ENCODE measurements at regions not wholly inside any gene's neighbourhood (a gene's known extent, or its start where the extent isn't known, plus 50 kb on each side); places are given as distances from the start of the nearest gene placed in this dataset.
"Not testable (repeated sequence)": the region's sequence is repeated elsewhere in the genome, so short reads cannot be mapped to it uniquely, and the experiment has no call there.

DNA sequence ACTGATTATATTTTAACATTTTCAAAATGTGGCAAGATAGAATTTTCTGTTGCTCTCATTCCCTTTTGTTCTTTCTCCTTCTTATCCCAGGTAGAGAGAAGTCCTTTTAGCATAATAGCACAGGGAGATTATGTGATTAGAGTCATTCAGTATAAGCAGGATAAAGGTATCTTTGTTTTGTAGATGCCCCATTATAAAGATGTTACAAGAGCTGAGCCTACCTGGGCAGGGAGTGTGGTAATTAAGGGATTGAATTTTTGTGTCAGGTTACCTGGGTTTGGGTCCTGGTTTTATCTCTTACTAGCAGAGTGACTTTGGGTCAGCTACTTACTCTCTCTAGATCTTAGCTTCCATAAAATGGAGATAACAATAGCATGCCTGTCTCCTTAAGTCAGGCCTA is 536.5 kb downstream of the TMEM135 start:
- DNase-seq (ENCODE audit: low spot score), result no peak
- no peak overlapping the region for H3K4me2 ChIP-seq
- H3K9ac ChIP-seq, result no peak overlapping the region
- H3K4me1 ChIP-seq, result no peaks in the 10 kb centered on the region
- Mint-ChIP-seq H3K9me3 (no peaks in the 10 kb centered on the region), H3K36me3 (no peaks in the 10 kb centered on the region), H3K27me3 (ENCODE audit: insufficient read depth, low read depth) (no peaks in the 10 kb centered on the region), H3K4me3 (no peak overlapping the region), H3K4me1 (peaks cover 12% of the 10 kb centered on the region), H3K27ac (no peak overlapping the region)
- no peak overlapping the region for H3K27ac ChIP-seq
- H3K36me3 ChIP-seq, result no peaks in the 10 kb centered on the region
- no peaks in the 10 kb centered on the region for H4K20me1 ChIP-seq (ENCODE audit: low read depth)
- no peak overlapping the region for H2AFZ ChIP-seq (replicated peaks)
- TF ChIP-seq EZH2 (IDR thresholded peaks at IDR 0.05) (no peak), EZH2phosphoT487 (IDR thresholded peaks at IDR 0.05) (no peak)
- TF ChIP-seq, protein P1, sequence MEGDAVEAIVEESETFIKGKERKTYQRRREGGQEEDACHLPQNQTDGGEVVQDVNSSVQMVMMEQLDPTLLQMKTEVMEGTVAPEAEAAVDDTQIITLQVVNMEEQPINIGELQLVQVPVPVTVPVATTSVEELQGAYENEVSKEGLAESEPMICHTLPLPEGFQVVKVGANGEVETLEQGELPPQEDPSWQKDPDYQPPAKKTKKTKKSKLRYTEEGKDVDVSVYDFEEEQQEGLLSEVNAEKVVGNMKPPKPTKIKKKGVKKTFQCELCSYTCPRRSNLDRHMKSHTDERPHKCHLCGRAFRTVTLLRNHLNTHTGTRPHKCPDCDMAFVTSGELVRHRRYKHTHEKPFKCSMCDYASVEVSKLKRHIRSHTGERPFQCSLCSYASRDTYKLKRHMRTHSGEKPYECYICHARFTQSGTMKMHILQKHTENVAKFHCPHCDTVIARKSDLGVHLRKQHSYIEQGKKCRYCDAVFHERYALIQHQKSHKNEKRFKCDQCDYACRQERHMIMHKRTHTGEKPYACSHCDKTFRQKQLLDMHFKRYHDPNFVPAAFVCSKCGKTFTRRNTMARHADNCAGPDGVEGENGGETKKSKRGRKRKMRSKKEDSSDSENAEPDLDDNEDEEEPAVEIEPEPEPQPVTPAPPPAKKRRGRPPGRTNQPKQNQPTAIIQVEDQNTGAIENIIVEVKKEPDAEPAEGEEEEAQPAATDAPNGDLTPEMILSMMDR (IDR thresholded peaks at IDR 0.05), result no peak
- H3K27me3 ChIP-seq, result no peaks in the 10 kb centered on the region
- no peaks in the 10 kb centered on the region for H3K9me3 ChIP-seq (ENCODE audit: low read depth)
- H3K79me2 ChIP-seq (ENCODE audit: low read depth), result no peaks in the 10 kb centered on the region
- H3K4me3 ChIP-seq, result no peak overlapping the region
- H3F3A ChIP-seq (ENCODE audit: low read depth), result no peaks in the 10 kb centered on the region

DNA sequence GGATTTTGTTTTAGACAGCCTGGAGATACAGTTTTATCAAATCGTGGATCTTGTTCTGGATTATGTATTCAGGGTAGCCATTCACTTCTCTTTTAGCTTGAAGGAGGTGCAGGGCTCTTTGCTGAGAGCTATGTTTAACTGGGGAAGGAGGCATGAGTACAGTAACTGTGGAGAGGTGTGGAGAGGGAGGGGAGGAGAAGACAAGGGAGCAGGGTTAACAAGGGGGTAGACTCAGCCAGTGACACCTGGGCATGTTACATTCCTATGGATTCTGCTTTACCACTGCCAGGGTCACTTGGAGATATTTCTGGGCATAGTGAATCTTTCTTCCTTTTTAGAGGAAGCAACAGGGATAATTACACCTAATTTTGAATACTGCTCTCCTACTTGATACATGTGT is 536.0 kb downstream of the TMEM135 start:
- no peaks in the 10 kb centered on the region for H3K36me3 ChIP-seq
- no peaks in the 10 kb centered on the region for H3K27me3 Mint-ChIP-seq (ENCODE audit: insufficient read depth, low read depth)
- H3F3A ChIP-seq (ENCODE audit: low read depth), result no peaks in the 10 kb centered on the region
- H3K9me3 Mint-ChIP-seq, result no peaks in the 10 kb centered on the region
- no peak overlapping the region for H2AFZ ChIP-seq (replicated peaks)
- H3K9ac ChIP-seq, result no peak overlapping the region
- H3K36me3 Mint-ChIP-seq, result no peaks in the 10 kb centered on the region
- H3K79me2 ChIP-seq (ENCODE audit: low read depth), result no peaks in the 10 kb centered on the region
- no peak overlapping the region for H3K4me2 ChIP-seq
- no peaks in the 10 kb centered on the region for H4K20me1 ChIP-seq (ENCODE audit: low read depth)
- DNase-seq (ENCODE audit: low spot score), result no peak
- H3K27me3 ChIP-seq, result no peaks in the 10 kb centered on the region
- H3K9me3 ChIP-seq (ENCODE audit: low read depth), result no peaks in the 10 kb centered on the region
- H3K27ac ChIP-seq, result no peak overlapping the region
- no peak overlapping the region for H3K4me3 ChIP-seq
- no peak overlapping the region for H3K4me3 Mint-ChIP-seq
- H3K4me1 Mint-ChIP-seq, result peaks cover 7% of the 10 kb centered on the region
- H3K4me1 ChIP-seq, result no peaks in the 10 kb centered on the region
- TF ChIP-seq EZH2phosphoT487 (IDR thresholded peaks at IDR 0.05), result no peak
- H3K27ac Mint-ChIP-seq, result no peak overlapping the region

DNA sequence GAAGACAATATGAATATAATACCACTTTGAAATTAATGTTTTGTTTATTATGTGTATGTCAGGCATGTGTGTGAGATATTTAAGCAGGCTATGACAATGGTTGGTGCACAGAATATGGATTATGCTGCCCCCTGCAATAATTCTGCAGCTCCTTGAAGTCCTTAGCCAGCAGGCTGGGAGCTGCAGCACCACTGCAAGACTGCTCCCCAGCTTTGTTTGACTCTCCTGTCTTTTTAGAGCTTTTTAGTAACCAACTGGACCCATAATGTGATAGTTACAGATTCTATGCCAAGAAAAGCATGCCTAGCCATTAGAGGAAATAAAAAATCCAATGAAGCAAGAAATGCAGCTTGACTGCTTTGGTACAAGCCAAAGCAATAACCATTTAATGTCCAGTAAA is 535.1 kb downstream of the TMEM135 start:
- H3K36me3 Mint-ChIP-seq, result no peaks in the 10 kb centered on the region

DNA sequence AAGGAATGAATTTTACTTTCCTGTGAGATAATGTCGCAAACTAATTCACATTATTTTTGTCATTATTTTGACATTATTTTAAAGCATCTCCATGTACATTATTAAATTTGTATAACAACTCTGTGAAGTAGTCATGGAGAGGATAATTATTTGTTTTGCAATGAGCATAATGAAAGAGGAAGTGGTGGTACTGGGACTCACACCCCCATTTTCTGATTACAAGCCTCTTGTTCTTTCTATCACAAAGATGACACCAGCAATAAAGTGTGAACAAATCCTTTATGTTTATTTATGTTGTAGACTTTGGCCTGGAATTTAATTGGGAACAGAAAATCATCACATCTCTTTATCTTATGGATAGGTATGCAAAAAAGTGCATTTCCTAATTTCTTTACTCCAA is 522.6 kb downstream of the TMEM135 start:
- H3K9me3 Mint-ChIP-seq, result peaks cover 3% of the 10 kb centered on the region
- Histone ChIP-seq H3F3A (ENCODE audit: low read depth) (no peaks in the 10 kb centered on the region), H3K27me3 (no peaks in the 10 kb centered on the region), H3K79me2 (ENCODE audit: low read depth) (no peaks in the 10 kb centered on the region), H2AFZ (replicated peaks) (no peak overlapping the region), H3K36me3 (no peaks in the 10 kb centered on the region), H3K9me3 (ENCODE audit: low read depth) (no peaks in the 10 kb centered on the region), H4K20me1 (ENCODE audit: low read depth) (no peaks in the 10 kb centered on the region), H3K4me1 (no peaks in the 10 kb centered on the region), H3K4me3 (no peak overlapping the region), H3K4me2 (no peak overlapping the region), H3K9ac (no peak overlapping the region), H3K27ac (no peak overlapping the region)
- H3K4me3 Mint-ChIP-seq, result no peak overlapping the region
- no peaks in the 10 kb centered on the region for H3K27me3 Mint-ChIP-seq (ENCODE audit: insufficient read depth, low read depth)
- H3K36me3 Mint-ChIP-seq, result no peaks in the 10 kb centered on the region
- TF ChIP-seq EZH2phosphoT487 (IDR thresholded peaks at IDR 0.05) (no peak), EZH2 (IDR thresholded peaks at IDR 0.05) (no peak)
- TF ChIP-seq, protein P1 (IDR thresholded peaks at IDR 0.05), result no peak
- H3K27ac Mint-ChIP-seq, result no peak overlapping the region
- DNase-seq (ENCODE audit: low spot score), result no peak
- peaks cover 3% of the 10 kb centered on the region for H3K4me1 Mint-ChIP-seq

More for the DNA sequence above, 535.1 kb downstream of the TMEM135 start:
- no peaks in the 10 kb centered on the region for H3K4me1 ChIP-seq
- H3K27me3 ChIP-seq, result no peaks in the 10 kb centered on the region
- no peak overlapping the region for H2AFZ ChIP-seq (replicated peaks)
- H3K9ac ChIP-seq, result no peak overlapping the region
- no peak overlapping the region for H3K27ac ChIP-seq
- DNase-seq (ENCODE audit: low spot score), result no peak
- no peak overlapping the region for H3K4me3 Mint-ChIP-seq
- no peaks in the 10 kb centered on the region for H3K27me3 Mint-ChIP-seq (ENCODE audit: insufficient read depth, low read depth)
- H3K4me2 ChIP-seq, result no peak overlapping the region
- H3K4me3 ChIP-seq, result no peak overlapping the region
- H3F3A ChIP-seq (ENCODE audit: low read depth), result no peaks in the 10 kb centered on the region
- H3K27ac Mint-ChIP-seq, result no peak overlapping the region
- H3K4me1 Mint-ChIP-seq, result peaks cover 7% of the 10 kb centered on the region
- no peaks in the 10 kb centered on the region for H3K79me2 ChIP-seq (ENCODE audit: low read depth)
- no peaks in the 10 kb centered on the region for H3K36me3 ChIP-seq
- TF ChIP-seq EZH2phosphoT487 (IDR thresholded peaks at IDR 0.05) (no peak), EZH2 (IDR thresholded peaks at IDR 0.05) (no peak)
- TF ChIP-seq, protein P1 (IDR thresholded peaks at IDR 0.05), result no peak
- no peaks in the 10 kb centered on the region for H3K9me3 Mint-ChIP-seq
- no peaks in the 10 kb centered on the region for H3K9me3 ChIP-seq (ENCODE audit: low read depth)
- no peaks in the 10 kb centered on the region for H4K20me1 ChIP-seq (ENCODE audit: low read depth)

DNA sequence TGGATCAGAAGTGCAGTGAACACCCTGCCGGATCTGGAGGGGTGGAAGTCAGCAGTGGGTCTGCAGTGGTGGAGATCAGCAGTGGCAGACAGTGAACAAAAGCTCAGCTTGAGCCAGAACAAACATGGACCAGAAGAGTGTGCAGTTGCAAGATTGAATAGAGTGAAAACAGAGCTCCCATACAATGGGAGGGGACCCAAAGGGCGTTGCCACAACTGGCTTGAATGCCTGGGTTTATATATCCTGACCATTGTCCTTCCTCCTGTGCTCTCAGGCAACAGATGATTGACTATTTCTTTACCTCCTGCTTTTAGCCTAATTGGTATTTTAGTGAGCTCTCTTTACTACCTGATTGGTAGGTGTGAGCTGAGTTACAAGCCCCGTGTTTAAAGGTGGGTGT is 522.1 kb downstream of the TMEM135 start:
- not testable (repeated sequence) for H4K20me1 ChIP-seq (ENCODE audit: low read depth); H3K27ac ChIP-seq; H3K9ac ChIP-seq; H3K4me3 Mint-ChIP-seq; H3K27ac Mint-ChIP-seq; H3K36me3 ChIP-seq; H3K27me3 Mint-ChIP-seq (ENCODE audit: insufficient read depth, low read depth); H3F3A ChIP-seq (ENCODE audit: low read depth); H3K36me3 Mint-ChIP-seq; H3K4me3 ChIP-seq; H3K79me2 ChIP-seq (ENCODE audit: low read depth); H3K27me3 ChIP-seq; H3K4me1 ChIP-seq; H3K4me1 Mint-ChIP-seq; H3K9me3 Mint-ChIP-seq; H3K9me3 ChIP-seq (ENCODE audit: low read depth); H3K4me2 ChIP-seq; H2AFZ ChIP-seq (replicated peaks); DNase-seq (ENCODE audit: low spot score)
